RWPE2 (cell line): ENCODE measurements at regions not wholly inside any gene's neighbourhood (a gene's known extent, or its start where the extent isn't known, plus 50 kb on each side); places are given as distances from the start of the nearest gene placed in this dataset.

ENCODE experiments used
- ATAC-seq: fragments of 200-7000 bp; cut with Tn5 transposase; 3 replicates; pipeline ENCODE4 v1.9.1; 2021; ENCODE audit warnings: low read depth
- DNase-seq: peaks from one replicate; pipeline ENCODE4 v3.0.0-alpha.2; 2020; ENCODE audit warnings: low spot score
- H3K27ac ChIP-seq: fragments of 450-650 bp; 2 replicates; pipeline ENCODE4 v1.5.1; 2017; ENCODE audit warnings: mild to moderate bottlenecking; ENCODE audit not compliant: poor library complexity, severe bottlenecking
- H3K27me3 ChIP-seq: fragments of 250-450 bp; sonication (Bioruptor Pico); 2 replicates; pipeline ENCODE4 v1.5.1; 2021; ENCODE audit warnings: mild to moderate bottlenecking, moderate library complexity; ENCODE audit not compliant: insufficient read depth, poor library complexity, severe bottlenecking
- H3K36me3 ChIP-seq: fragments of 250-450 bp; sonication (Bioruptor Pico); 2 replicates; pipeline ENCODE4 v1.5.1; 2020; ENCODE audit warnings: low read depth, mild to moderate bottlenecking, moderate library complexity
- H3K4me1 ChIP-seq: fragments of 250-450 bp; sonication (Bioruptor Pico); 2 replicates; pipeline ENCODE4 v1.5.1; 2021; ENCODE audit warnings: mild to moderate bottlenecking, moderate library complexity; ENCODE audit not compliant: insufficient read depth, poor library complexity, severe bottlenecking
- H3K4me3 ChIP-seq: fragments of 250-450 bp; sonication (Bioruptor Pico); 2 replicates; pipeline ENCODE4 v1.5.1; 2021; ENCODE audit warnings: mild to moderate bottlenecking, moderate library complexity; ENCODE audit not compliant: severe bottlenecking
- H3K9me3 ChIP-seq: fragments of 250-450 bp; sonication (Bioruptor Pico); 2 replicates; pipeline ENCODE4 v1.5.1; 2021; ENCODE audit warnings: mild to moderate bottlenecking, moderate library complexity; ENCODE audit not compliant: severe bottlenecking
- TF ChIP-seq, protein P1 (sequence below): fragments of 450-650 bp; IDR thresholded peaks from one replicate; pipeline ENCODE4 v1.5.1; 2017; ENCODE audit warnings: mild to moderate bottlenecking, moderate library complexity; ENCODE audit not compliant: poor library complexity, severe bottlenecking

- H3K36me3 ChIP-seq = no peaks in the 10 kb centered on the region
- H3K9me3 ChIP-seq = no peaks in the 10 kb centered on the region
- DNase-seq (no peak), ATAC-seq (no peak)
- no peaks in the 10 kb centered on the region for H3K4me1 ChIP-seq
- no peaks in the 10 kb centered on the region for H3K27me3 ChIP-seq
- no peak overlapping the region for H3K27ac ChIP-seq
- H3K4me3 ChIP-seq = no peak overlapping the region
- TF ChIP-seq, protein P1, sequence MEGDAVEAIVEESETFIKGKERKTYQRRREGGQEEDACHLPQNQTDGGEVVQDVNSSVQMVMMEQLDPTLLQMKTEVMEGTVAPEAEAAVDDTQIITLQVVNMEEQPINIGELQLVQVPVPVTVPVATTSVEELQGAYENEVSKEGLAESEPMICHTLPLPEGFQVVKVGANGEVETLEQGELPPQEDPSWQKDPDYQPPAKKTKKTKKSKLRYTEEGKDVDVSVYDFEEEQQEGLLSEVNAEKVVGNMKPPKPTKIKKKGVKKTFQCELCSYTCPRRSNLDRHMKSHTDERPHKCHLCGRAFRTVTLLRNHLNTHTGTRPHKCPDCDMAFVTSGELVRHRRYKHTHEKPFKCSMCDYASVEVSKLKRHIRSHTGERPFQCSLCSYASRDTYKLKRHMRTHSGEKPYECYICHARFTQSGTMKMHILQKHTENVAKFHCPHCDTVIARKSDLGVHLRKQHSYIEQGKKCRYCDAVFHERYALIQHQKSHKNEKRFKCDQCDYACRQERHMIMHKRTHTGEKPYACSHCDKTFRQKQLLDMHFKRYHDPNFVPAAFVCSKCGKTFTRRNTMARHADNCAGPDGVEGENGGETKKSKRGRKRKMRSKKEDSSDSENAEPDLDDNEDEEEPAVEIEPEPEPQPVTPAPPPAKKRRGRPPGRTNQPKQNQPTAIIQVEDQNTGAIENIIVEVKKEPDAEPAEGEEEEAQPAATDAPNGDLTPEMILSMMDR = no peak
Observed at GRCh38 chr16:60763869-60764268, 1272.4 kb downstream of the CDH8 start.

- Histone ChIP-seq H3K4me1 (no peaks in the 10 kb centered on the region), H3K4me3 (no peak overlapping the region), H3K36me3 (no peaks in the 10 kb centered on the region), H3K9me3 (no peaks in the 10 kb centered on the region), H3K27ac (no peak overlapping the region), H3K27me3 (no peaks in the 10 kb centered on the region)
- ATAC-seq = peak; percentile 27; the same call in 2 of the 3 replicates
- no peak for DNase-seq
- TF ChIP-seq, protein P1 = peak; percentile 76
Observed at GRCh38 chr16:60755907-60756306, 1280.3 kb downstream of the CDH8 start.

DNA sequence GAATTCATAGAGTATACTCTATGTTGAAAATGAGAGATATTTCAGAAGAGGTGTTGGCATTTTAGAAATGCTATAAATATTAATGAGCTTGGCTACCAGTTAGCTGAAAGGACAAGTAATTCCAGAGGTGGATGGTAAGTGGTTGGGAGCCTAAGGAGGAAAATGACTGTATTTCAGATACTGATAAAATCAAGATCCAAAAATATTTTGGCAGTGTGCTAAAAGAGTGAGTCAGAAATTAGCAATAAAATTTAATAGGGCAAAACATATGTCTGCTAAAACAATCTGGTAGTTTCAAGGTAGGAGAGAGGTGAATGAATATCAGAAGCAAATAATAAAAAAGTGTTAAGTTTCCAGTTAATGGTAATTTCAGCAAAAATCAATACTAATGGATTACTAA is 1287.9 kb downstream of the CDH8 start:
- no peaks in the 10 kb centered on the region for H3K36me3 ChIP-seq
- H3K9me3 ChIP-seq = no peaks in the 10 kb centered on the region
- no peak overlapping the region for H3K4me3 ChIP-seq
- peak; percentile 64 for ATAC-seq
- peaks cover 8% of the 10 kb centered on the region for H3K4me1 ChIP-seq
- no peaks in the 10 kb centered on the region for H3K27me3 ChIP-seq
- DNase-seq = no peak
- TF ChIP-seq, protein P1 = no peak
- no peak overlapping the region for H3K27ac ChIP-seq

- Histone ChIP-seq H3K27me3 (no peaks in the 10 kb centered on the region), H3K27ac (no peak overlapping the region), H3K36me3 (no peaks in the 10 kb centered on the region), H3K9me3 (no peaks in the 10 kb centered on the region), H3K4me3 (no peak overlapping the region), H3K4me1 (peaks cover 8% of the 10 kb centered on the region)
- ATAC-seq = no peak
- no peak for DNase-seq
- TF ChIP-seq, protein P1 = no peak
Observed at GRCh38 chr16:60744198-60744597, 1292.0 kb downstream of the CDH8 start.

GRCh38 chr16:60741810-60742209 is 1294.4 kb downstream of the CDH8 start:
- ATAC-seq = no peak
- TF ChIP-seq, protein P1 = no peak

More at GRCh38 chr16:60741810-60742209, 1294.4 kb downstream of the CDH8 start:
- no peaks in the 10 kb centered on the region for H3K4me1 ChIP-seq
- no peak overlapping the region for H3K4me3 ChIP-seq
- no peaks in the 10 kb centered on the region for H3K9me3 ChIP-seq
- H3K36me3 ChIP-seq = no peaks in the 10 kb centered on the region; the same call in 1 of the 2 replicates
- DNase-seq = no peak
- no peaks in the 10 kb centered on the region for H3K27me3 ChIP-seq
- H3K27ac ChIP-seq = no peak overlapping the region
